ENCODE measurements at regions not wholly inside any gene's neighbourhood (a gene's known extent, or its start where the extent isn't known, plus 50 kb on each side); places are given as distances from the start of the nearest gene placed in this dataset.

DNA sequence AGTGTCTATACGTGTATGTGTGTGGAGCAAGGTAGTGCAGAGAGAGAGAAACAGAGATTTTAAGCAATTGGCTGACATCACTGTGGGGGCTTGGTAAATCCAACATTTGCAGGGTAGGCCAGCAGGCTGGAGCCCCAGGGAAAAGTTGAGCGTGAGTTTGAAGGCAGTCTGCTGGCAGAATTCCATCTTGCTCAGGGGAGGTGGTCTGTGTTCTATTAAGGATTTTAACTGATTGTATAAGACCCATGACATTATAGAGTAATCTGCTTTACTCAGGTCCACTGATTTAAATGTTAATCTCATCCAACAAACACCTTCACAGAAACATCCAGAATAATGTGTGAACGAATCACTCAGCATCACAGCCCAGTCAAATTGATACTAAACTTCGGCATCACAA is 912.9 kb downstream of the GRM8 start:
- no peaks in the 10 kb centered on the region for H3K27me3 ChIP-seq (ENCODE audit: control insufficient read depth in 2 of 2, insufficient read depth in 2 of 2, low read length in 2 of 2)

More for the DNA sequence above, 912.9 kb downstream of the GRM8 start:
- WGBS (ENCODE audit: insufficient coverage, low coverage, missing lambda C conversion rate): 0% methylated on average over 4 of the region's 4 CpGs
- H3K4me3 ChIP-seq: no peak overlapping the region
- H3K4me1 ChIP-seq (replicated peaks in 1 of 2; ENCODE audit: control insufficient read depth in 2 of 2, insufficient read depth in 2 of 2, low read length in 2 of 2): no peaks in the 10 kb centered on the region
- no peak overlapping the region for H3K27ac ChIP-seq (ENCODE audit: extremely low read depth, low read depth, low read length)
- no peaks in the 10 kb centered on the region for H3K9me3 ChIP-seq (replicated peaks; ENCODE audit: control insufficient read depth, insufficient read depth, low read depth, low read length)
- no peak overlapping the region for H3K4me2 ChIP-seq (ENCODE audit: insufficient read depth, low read length)
- ATAC-seq: no peak
- intact Hi-C loops (cut with micrococcal nuclease): no loop called here
- DNase-seq (ENCODE audit: extremely low read depth in 1 of 4, low spot score in 3 of 4): no peak
- no TSS peak for BruUV-seq (replicated peaks)
- H3K9me1 ChIP-seq (ENCODE audit: control insufficient read depth, insufficient read depth, low read length): no peaks in the 10 kb centered on the region
- FAIRE-seq: no peak
- CTCF ChIA-PET (ENCODE audit: low intra/inter-chr PET ratio): no interaction called here
- H4K20me1 ChIP-seq (replicated peaks; ENCODE audit: control insufficient read depth, insufficient read depth, low read length): no peaks in the 10 kb centered on the region
- no peaks in the 10 kb centered on the region for H3K36me3 ChIP-seq (ENCODE audit: control insufficient read depth, insufficient read depth, low read length)
- no peak overlapping the region for H2AFZ ChIP-seq (ENCODE audit: low read depth, low read length)
- TF ChIP-seq DIDO1 (tag; IDR thresholded peaks at IDR 0.05; ENCODE audit: low read depth): no peak
- TF ChIP-seq HNRNPH1 (optimal IDR thresholded peaks at IDR 0.05; ENCODE audit: low read depth, low read length): no peak
- TF ChIP-seq KDM1A (IDR thresholded peaks at IDR 0.05): no peak
- TF ChIP-seq NR4A1 (CRISPR knock-in tag; IDR thresholded peaks at IDR 0.05): no peak
- TF ChIP-seq NR4A1 (tag; IDR thresholded peaks at IDR 0.05): no peak
- TF ChIP-seq SMAD2 (IDR thresholded peaks at IDR 0.05; ENCODE audit: low read depth, low read length): no peak
- no peak for TF ChIP-seq ZNF717 (CRISPR knock-in tag; IDR thresholded peaks at IDR 0.05)
- no peak for TF ChIP-seq RCOR1 (IDR thresholded peaks at IDR 0.05; ENCODE audit: borderline replicate concordance in 1 of 2, low read depth in 2 of 2, low read length in 2 of 2)
- TF ChIP-seq, protein P1, sequence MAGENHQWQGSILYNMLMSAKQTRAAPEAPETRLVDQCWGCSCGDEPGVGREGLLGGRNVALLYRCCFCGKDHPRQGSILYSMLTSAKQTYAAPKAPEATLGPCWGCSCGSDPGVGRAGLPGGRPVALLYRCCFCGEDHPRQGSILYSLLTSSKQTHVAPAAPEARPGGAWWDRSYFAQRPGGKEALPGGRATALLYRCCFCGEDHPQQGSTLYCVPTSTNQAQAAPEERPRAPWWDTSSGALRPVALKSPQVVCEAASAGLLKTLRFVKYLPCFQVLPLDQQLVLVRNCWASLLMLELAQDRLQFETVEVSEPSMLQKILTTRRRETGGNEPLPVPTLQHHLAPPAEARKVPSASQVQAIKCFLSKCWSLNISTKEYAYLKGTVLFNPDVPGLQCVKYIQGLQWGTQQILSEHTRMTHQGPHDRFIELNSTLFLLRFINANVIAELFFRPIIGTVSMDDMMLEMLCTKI (IDR thresholded peaks at IDR 0.05; ENCODE audit: partially characterized antibody): no peak
- TF ChIP-seq, protein P2, sequence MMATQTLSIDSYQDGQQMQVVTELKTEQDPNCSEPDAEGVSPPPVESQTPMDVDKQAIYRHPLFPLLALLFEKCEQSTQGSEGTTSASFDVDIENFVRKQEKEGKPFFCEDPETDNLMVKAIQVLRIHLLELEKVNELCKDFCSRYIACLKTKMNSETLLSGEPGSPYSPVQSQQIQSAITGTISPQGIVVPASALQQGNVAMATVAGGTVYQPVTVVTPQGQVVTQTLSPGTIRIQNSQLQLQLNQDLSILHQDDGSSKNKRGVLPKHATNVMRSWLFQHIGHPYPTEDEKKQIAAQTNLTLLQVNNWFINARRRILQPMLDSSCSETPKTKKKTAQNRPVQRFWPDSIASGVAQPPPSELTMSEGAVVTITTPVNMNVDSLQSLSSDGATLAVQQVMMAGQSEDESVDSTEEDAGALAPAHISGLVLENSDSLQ (IDR thresholded peaks at IDR 0.05): no peak
- POLR2A ChIA-PET: no interaction called here
- in situ Hi-C loops (cut with MboI): no loop called here
- no peaks in the 10 kb centered on the region for H3K79me2 ChIP-seq (ENCODE audit: control insufficient read depth, insufficient read depth, low read length)
- H3K9ac ChIP-seq (ENCODE audit: insufficient read depth in 1 of 2, low read depth in 2 of 2, low read length in 2 of 2): no peak overlapping the region
